ENCODE measurements at regions not wholly inside any gene's neighbourhood (a gene's known extent, or its start where the extent isn't known, plus 50 kb on each side); places are given as distances from the start of the nearest gene placed in this dataset.

GRCh38 chr15:52858782-52859176 is 68.6 kb upstream of the ONECUT1 start:
- DNase-seq, result no peak

DNA sequence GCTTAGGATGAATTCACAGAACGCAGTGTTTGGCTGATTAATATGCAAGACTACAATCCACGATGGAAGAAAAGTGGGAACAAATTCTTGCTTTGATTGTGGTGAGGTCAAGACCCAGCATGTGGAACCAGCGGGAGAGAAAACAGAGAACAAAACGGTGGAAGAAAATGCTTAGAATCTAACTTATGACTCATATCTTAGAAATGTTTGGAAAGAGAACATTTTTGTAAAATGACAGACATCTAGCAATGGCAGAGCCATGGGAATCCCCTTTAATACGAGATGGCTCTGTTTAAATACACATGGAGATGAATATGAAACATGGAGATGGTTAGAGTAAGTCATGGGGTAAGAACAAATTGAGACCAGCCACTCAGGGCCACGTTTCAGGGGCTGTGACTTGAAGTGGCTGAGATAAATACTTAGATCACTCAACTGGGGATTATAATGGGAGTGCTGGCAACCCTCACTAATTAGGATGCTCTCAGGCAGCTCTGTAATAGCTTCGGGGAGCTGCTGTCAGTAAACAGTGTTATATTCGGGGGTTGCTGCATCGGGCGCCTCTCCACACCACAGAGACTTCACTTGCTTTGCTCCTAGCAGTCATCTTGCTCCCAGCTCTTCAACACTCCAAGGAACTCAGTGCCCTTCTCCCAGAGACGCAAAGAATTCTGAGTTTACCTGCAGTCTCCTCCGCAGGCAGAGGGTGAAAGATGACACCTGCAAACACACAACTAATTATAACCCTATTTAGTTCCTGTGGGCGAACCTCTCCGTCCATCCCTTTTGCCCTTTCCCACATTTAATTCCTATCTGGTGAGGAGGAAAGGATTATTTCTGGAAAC is 68.0 kb upstream of the ONECUT1 start:
- DNase-seq, result no peak

DNA sequence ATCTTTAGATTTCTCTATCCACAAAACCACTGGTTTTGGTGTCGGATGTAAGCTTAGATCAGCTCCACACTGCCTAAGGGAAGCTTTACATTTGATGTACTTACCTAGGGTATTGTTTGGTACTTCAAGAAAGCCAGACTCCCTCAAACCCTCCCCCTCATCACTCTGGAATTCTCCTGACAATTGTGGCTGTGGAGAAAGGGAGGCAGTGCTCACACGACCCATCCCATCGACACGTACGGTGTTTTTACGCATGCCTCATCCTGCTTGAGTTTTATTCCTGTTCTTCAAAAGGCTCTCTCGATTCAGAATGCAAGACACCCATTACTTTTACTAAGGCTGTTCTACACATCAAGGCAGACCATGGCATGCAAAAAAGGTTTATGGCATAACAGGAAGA is 67.3 kb upstream of the ONECUT1 start:
- no peak for DNase-seq

GRCh38 chr15:52856286-52856685 is 66.2 kb upstream of the ONECUT1 start:
- no peak for DNase-seq

- no peak for DNase-seq
Observed at GRCh38 chr15:52855157-52855556, 65.0 kb upstream of the ONECUT1 start.

DNA sequence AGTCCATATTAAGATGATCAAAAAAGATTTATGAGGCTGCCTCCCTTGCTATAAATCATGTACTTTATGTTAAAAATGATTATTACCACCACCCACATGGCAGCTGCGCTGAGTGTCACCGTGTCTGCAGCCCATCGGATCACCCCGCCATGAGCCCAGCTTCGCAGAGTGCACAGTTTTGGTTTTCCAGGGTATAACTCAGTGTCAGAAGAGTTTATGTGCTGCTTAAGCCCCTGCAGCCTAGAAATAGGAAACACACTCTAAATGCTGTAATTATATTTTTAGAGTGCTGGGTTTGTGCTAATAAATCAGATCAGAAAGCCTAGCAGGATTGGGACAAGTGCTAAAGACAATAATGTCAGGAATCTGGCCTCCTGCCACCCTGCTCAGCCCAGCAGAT is 54.7 kb upstream of the ONECUT1 start:
- no peak for DNase-seq

All from CD4-positive, alpha-beta T cell treated with Interferon alpha-2 for 1 hour (primary cell).